ENCODE measurements at regions not wholly inside any gene's neighbourhood (a gene's known extent, or its start where the extent isn't known, plus 50 kb on each side); places are given as distances from the start of the nearest gene placed in this dataset.

GRCh38 chr1:110285316-110285715, 53.9 kb upstream of the RBM15 start:
- Histone ChIP-seq H4K20me1 (ENCODE audit: control insufficient read depth, insufficient read depth) (no peaks in the 10 kb centered on the region), H3K4me2 (ENCODE audit: control insufficient read depth, insufficient read depth) (no peak overlapping the region), H3K36me3 (ENCODE audit: control insufficient read depth in 2 of 2, insufficient read depth in 2 of 2, low read length in 1 of 2) (no peaks in the 10 kb centered on the region), H3K4me1 (ENCODE audit: control insufficient read depth, insufficient read depth, low read length) (no peaks in the 10 kb centered on the region), H2AFZ (ENCODE audit: control insufficient read depth, low read depth, low read length) (no peak overlapping the region), H3K9me3 (replicated peaks; ENCODE audit: control insufficient read depth, insufficient read depth, low read length) (no peaks in the 10 kb centered on the region), H3K79me2 (ENCODE audit: control insufficient read depth, insufficient read depth, low read length) (no peaks in the 10 kb centered on the region), H3K27ac (ENCODE audit: control insufficient read depth, insufficient read depth) (no peak overlapping the region), H3K9ac (ENCODE audit: control insufficient read depth, insufficient read depth, low read length) (no peak overlapping the region), H3K27me3 (replicated peaks in 1 of 2; ENCODE audit: control insufficient read depth in 2 of 2, insufficient read depth in 2 of 2, low read length in 1 of 2) (no peaks in the 10 kb centered on the region), H3K4me3 (no peak overlapping the region)
- SMC1A ChIA-PET (ENCODE audit: uncharacterized antibody, unreplicated experiment) = interaction anchor here (1.4 to 2.1 kb wide), 3 partner anchors 8 to 77 kb away, joined by 4 to 18 read pairs (median 8); no protein-coding TSS in a partner anchor
- WGBS (ENCODE audit: insufficient coverage, insufficient replicate concordance, low lambda C conversion rate, missing lambda C conversion rate) = 56% methylated on average over 4 of the region's 4 CpGs
- intact Hi-C loops (cut with micrococcal nuclease; ENCODE audit: unreplicated experiment) (no loop called here), in situ Hi-C loops (cut with MboI) (no loop called here)
- CTCF ChIA-PET = interaction anchor here (3.5 kb wide), 1 partner anchor 77 kb away, joined by 23 read pairs; no protein-coding TSS in a partner anchor
- RAD21 ChIA-PET (ENCODE audit: unreplicated experiment) = interaction anchor here (1.6 to 5.1 kb wide), 2 partner anchors 23 to 77 kb away, joined by 4 to 20 read pairs; no protein-coding TSS in a partner anchor
- ATAC-seq = no peak
- FAIRE-seq = no peak
- no peak for TF ChIP-seq TAF1 (IDR thresholded peaks at IDR 0.05; ENCODE audit: borderline replicate concordance, low read depth, low read length)
- no peak for TF ChIP-seq YY1 (IDR thresholded peaks at IDR 0.05; ENCODE audit: low read depth, low read length)
- no peak for TF ChIP-seq SMC3 (IDR thresholded peaks at IDR 0.05; ENCODE audit: borderline replicate concordance, low read length)
- no peak for TF ChIP-seq PAX5 (IDR thresholded peaks at IDR 0.05; ENCODE audit: borderline replicate concordance, low read depth, low read length)
- TF ChIP-seq HDGF (IDR thresholded peaks at IDR 0.05) = no peak
- no peak for TF ChIP-seq ZNF217 (IDR thresholded peaks at IDR 0.05)
- TF ChIP-seq RAD51 (IDR thresholded peaks at IDR 0.05) = no peak
- no peak for TF ChIP-seq HCFC1 (IDR thresholded peaks at IDR 0.05; ENCODE audit: low read length)
- TF ChIP-seq NFXL1 (IDR thresholded peaks at IDR 0.05; ENCODE audit: borderline replicate concordance) = no peak
- TF ChIP-seq CHD2 (IDR thresholded peaks at IDR 0.05; ENCODE audit: borderline replicate concordance, low read depth, low read length) = no peak
- TF ChIP-seq ZBTB40 (IDR thresholded peaks at IDR 0.05; ENCODE audit: borderline replicate concordance) = no peak
- TF ChIP-seq SMAD1 (IDR thresholded peaks at IDR 0.05; ENCODE audit: low read depth, partially characterized antibody) = no peak
- no peak for TF ChIP-seq PRDM15 (CRISPR knock-in tag; IDR thresholded peaks at IDR 0.05)
- no peak for TF ChIP-seq EP300 (IDR thresholded peaks at IDR 0.05; ENCODE audit: borderline replicate concordance in 1 of 2, control insufficient read depth in 1 of 2, low read depth in 2 of 2, low read length in 2 of 2)
- no peak for TF ChIP-seq NFYA (IDR thresholded peaks at IDR 0.05; ENCODE audit: borderline replicate concordance, low read depth, low read length)
- no peak for TF ChIP-seq NFIC (IDR thresholded peaks at IDR 0.05; ENCODE audit: low read depth, low read length)
- no peak for TF ChIP-seq TCF12 (IDR thresholded peaks at IDR 0.05; ENCODE audit: low read depth, low read length)
- BruUV-seq (replicated peaks) = no TSS peak
- no peak for DNase-seq (ENCODE audit: low read depth, low spot score)
- POLR2A ChIA-PET = no interaction called here

All from GM12878 (cell line).